HepG2 (cell line): ENCODE measurements at regions not wholly inside any gene's neighbourhood (a gene's known extent, or its start where the extent isn't known, plus 50 kb on each side); places are given as distances from the start of the nearest gene placed in this dataset.

Experiments used
- ATAC-seq: fragments of 200-7000 bp; cut with Tn5 transposase; 3 replicates; pipeline ENCODE4 v1.9.1; 2020; ENCODE audit warnings: mild to moderate bottlenecking, moderate library complexity
- BruUV-seq: library from RNA; stranded (reverse); fragments of 400-500 nt; replicated peaks from 2 replicates; lab custom pipeline; 2021; lab: Mats Ljungman, UMichigan
- CTCF ChIA-PET: fragments of 300-600 bp; formaldehyde crosslinking; extraction: SDS; loops from one replicate; lab custom pipeline; 2021; ENCODE audit warnings: low total read pairs, inconsistent platforms, low intra/inter-chr PET ratio; lab: Yijun Ruan, JAX
- POLR2A ChIA-PET: fragments of 350-600 bp; sonication (Branson Sonifier 250); formaldehyde crosslinking; loops from one replicate; lab custom pipeline; 2020; ENCODE audit warnings: antibody characterized with exemption, inconsistent platforms; lab: Yijun Ruan, JAX
- DNase-seq: peaks from one replicate; pipeline ENCODE4 v3.0.0-alpha.2; 2015; ENCODE audit warnings: low spot score
- FAIRE-seq: peaks from 3 replicates; lab custom pipeline; 2011; peaks lifted over from hg19 to GRCh38; lab: Jason Lieb, UNC
- H2AFZ ChIP-seq: one replicate; pipeline ENCODE4 v1.6.1; 2011; ENCODE audit warnings: low read length, inconsistent platforms
- H3K27ac ChIP-seq: fragments of 300-600 bp; 3 replicates; pipeline ENCODE4 v1.8.0; 2011; ENCODE audit warnings: mixed run types, mild to moderate bottlenecking, mixed read lengths, low read length, inconsistent platforms; ENCODE audit not compliant: insufficient read depth; ENCODE audit errors: extremely low read length
- H3K27me3 ChIP-seq, 2 experiments: fragments of 200-600 bp in 1 of 2; 2 replicates in 1 of 2; 3 replicates in 1 of 2; pipeline versions ENCODE4 v1.6.0 to v1.8.0; 2011; ENCODE audit warnings: low read length in 2 of 2, mild to moderate bottlenecking in 2 of 2, moderate library complexity in 2 of 2, inconsistent platforms in 1 of 2; ENCODE audit not compliant: insufficient read depth in 2 of 2, control insufficient read depth in 1 of 2
- H3K36me3 ChIP-seq, 2 experiments: fragments of 200-600 bp in 1 of 2; replicated peaks in 1 of 2; 2 replicates in 1 of 2; 3 replicates in 1 of 2; pipeline versions ENCODE4 v1.5.1 to v1.8.0; 2011; ENCODE audit warnings: low read length in 2 of 2, inconsistent platforms in 1 of 2; ENCODE audit not compliant: insufficient read depth in 2 of 2, control insufficient read depth in 1 of 2
- H3K4me1 ChIP-seq: 2 replicates; pipeline ENCODE4 v1.5.1; 2012; ENCODE audit warnings: low read length, inconsistent platforms; ENCODE audit not compliant: insufficient read depth
- H3K4me2 ChIP-seq: 2 replicates; pipeline ENCODE4 v1.6.0; 2011; ENCODE audit warnings: low read depth, low read length, inconsistent platforms
- H3K4me3 ChIP-seq, 3 experiments: fragments of 200-600 bp in 1 of 3; sonication (generic), shearing (Covaris generic) in 1 of 3; replicated peaks in 1 of 3; 2 replicates each; pipeline ENCODE4 v1.5.1; 2011 to 2016; ENCODE audit warnings: low read length in 3 of 3, inconsistent platforms in 2 of 3, low read depth in 2 of 3, mild to moderate bottlenecking in 2 of 3, control low read depth in 1 of 3, mixed read lengths in 1 of 3; ENCODE audit not compliant: insufficient read depth in 1 of 3
- H3K79me2 ChIP-seq: one replicate; pipeline ENCODE4 v1.6.1; 2011; ENCODE audit warnings: low read length, inconsistent platforms; ENCODE audit not compliant: insufficient read depth
- H3K9ac ChIP-seq: 2 replicates; pipeline ENCODE4 v1.6.0; 2011; ENCODE audit warnings: mild to moderate bottlenecking, low read depth, low read length, inconsistent platforms; ENCODE audit not compliant: insufficient read depth
- H3K9me3 ChIP-seq: 2 replicates; pipeline ENCODE4 v1.5.1; 2012; ENCODE audit warnings: mild to moderate bottlenecking, low read length
- H4K20me1 ChIP-seq: 2 replicates; pipeline ENCODE4 v1.6.0; 2011; ENCODE audit warnings: inconsistent platforms, mild to moderate bottlenecking, low read length, moderate library complexity; ENCODE audit not compliant: insufficient read depth
- EZH2 ChIP-seq: conservative IDR thresholded peaks from 2 replicates; pipeline ENCODE4 v1.6.1; 2012; ENCODE audit warnings: mild to moderate bottlenecking, low read depth, low read length, moderate library complexity
- HNRNPK ChIP-seq: fragments of 200-400 bp; formaldehyde crosslinking; IDR thresholded peaks from 2 replicates; pipeline ENCODE4 v1.6.1; 2018; ENCODE audit warnings: low read length, low read depth, moderate library complexity, mild to moderate bottlenecking; ENCODE audit not compliant: poor library complexity, severe bottlenecking
- PCBP2 ChIP-seq: fragments of 200-400 bp; formaldehyde crosslinking; optimal IDR thresholded peaks from 2 replicates; pipeline ENCODE3; 2018; ENCODE audit warnings: low read length, low read depth; ENCODE audit not compliant: poor library complexity, severe bottlenecking
- ZNF414 ChIP-seq: sonication (generic); formaldehyde crosslinking; IDR thresholded peaks from 2 replicates; pipeline ENCODE4 v1.5.0; 2020; ENCODE audit warnings: missing genetic modification reagents
- WGBS: methylation state at CpG from one replicate; pipeline ENCODE4 v1.1.6; 2017; ENCODE audit warnings: low lambda C conversion rate; 5-methylcytosine and 5-hydroxymethylcytosine counted together
- in situ Hi-C: cut with HindIII; loops from 2 replicates; pipeline ENCODE4 v1.10.0; 2017; ENCODE audit warnings: low pct_unique_long_range_greater_than_20kb; ENCODE audit not compliant: extremely low pct_ligation_motif_present
- intact Hi-C: fragments of 100-400 bp; cut with micrococcal nuclease; formaldehyde crosslinking; loops from one replicate; pipeline ENCODE4 v1.10.0; 2022; ENCODE audit not compliant: unreplicated experiment
- TF ChIP-seq, protein P1 (sequence below): sonication (generic); formaldehyde crosslinking; IDR thresholded peaks from 2 replicates; pipeline ENCODE4 v1.4.0; 2020; ENCODE audit warnings: missing genetic modification reagents

- Histone ChIP-seq H3K4me2 (no peak overlapping the region), H3K27ac (no peak overlapping the region), H3K4me3 (no peak overlapping the region), H3K9me3 (no peaks in the 10 kb centered on the region), H2AFZ (no peak overlapping the region), H3K9ac (no peak overlapping the region), H3K4me1 (no peaks in the 10 kb centered on the region), H3K36me3 (no peaks in the 10 kb centered on the region), H3K79me2 (no peaks in the 10 kb centered on the region), H4K20me1 (no peaks in the 10 kb centered on the region), H3K27me3 (peaks cover 3 to 45% of the 10 kb centered on the region in 2 experiments)
- POLR2A ChIA-PET: no interaction called here
- DNase-seq: no peak
- FAIRE-seq: no peak
- no TSS peak for BruUV-seq
- TF ChIP-seq PCBP2: peak; percentile 57
- TF ChIP-seq ZNF414 (CRISPR knock-in tag): no peak
- peak; percentile 68 for TF ChIP-seq HNRNPK
- TF ChIP-seq, protein P1, sequence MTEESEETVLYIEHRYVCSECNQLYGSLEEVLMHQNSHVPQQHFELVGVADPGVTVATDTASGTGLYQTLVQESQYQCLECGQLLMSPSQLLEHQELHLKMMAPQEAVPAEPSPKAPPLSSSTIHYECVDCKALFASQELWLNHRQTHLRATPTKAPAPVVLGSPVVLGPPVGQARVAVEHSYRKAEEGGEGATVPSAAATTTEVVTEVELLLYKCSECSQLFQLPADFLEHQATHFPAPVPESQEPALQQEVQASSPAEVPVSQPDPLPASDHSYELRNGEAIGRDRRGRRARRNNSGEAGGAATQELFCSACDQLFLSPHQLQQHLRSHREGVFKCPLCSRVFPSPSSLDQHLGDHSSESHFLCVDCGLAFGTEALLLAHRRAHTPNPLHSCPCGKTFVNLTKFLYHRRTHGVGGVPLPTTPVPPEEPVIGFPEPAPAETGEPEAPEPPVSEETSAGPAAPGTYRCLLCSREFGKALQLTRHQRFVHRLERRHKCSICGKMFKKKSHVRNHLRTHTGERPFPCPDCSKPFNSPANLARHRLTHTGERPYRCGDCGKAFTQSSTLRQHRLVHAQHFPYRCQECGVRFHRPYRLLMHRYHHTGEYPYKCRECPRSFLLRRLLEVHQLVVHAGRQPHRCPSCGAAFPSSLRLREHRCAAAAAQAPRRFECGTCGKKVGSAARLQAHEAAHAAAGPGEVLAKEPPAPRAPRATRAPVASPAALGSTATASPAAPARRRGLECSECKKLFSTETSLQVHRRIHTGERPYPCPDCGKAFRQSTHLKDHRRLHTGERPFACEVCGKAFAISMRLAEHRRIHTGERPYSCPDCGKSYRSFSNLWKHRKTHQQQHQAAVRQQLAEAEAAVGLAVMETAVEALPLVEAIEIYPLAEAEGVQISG (CRISPR knock-in tag): no peak
- 0 out of 2 replicates have a peak, but pooled peaks have one; percentile 37 for TF ChIP-seq EZH2
- CTCF ChIA-PET: no interaction called here
- WGBS: 21% methylated on average over 14 of the region's 14 CpGs
- ATAC-seq: peak; percentile 39; the same call in 2 of the 3 replicates
- in situ Hi-C loops (no loop called here), intact Hi-C loops (no loop called here)
Measured at GRCh38 chr16:87178177-87178863, 138.9 kb downstream of the C16orf95 start.
